ENCODE measurements at regions not wholly inside any gene's neighbourhood (a gene's known extent, or its start where the extent isn't known, plus 50 kb on each side); places are given as distances from the start of the nearest gene placed in this dataset.

GRCh38 chr6:69456086-69456485, 340.7 kb downstream of the LMBRD1 start:
- TF ChIP-seq CTCF (IDR thresholded peaks at IDR 0.05) (no peak), EZH2 (IDR thresholded peaks at IDR 0.05; ENCODE audit: borderline replicate concordance, insufficient read depth, low read depth, low read length, poor library complexity, severe bottlenecking) (no peak)

All from B cell (primary cell).